IMR-90 (cell line): ENCODE measurements at regions not wholly inside any gene's neighbourhood (a gene's known extent, or its start where the extent isn't known, plus 50 kb on each side); places are given as distances from the start of the nearest gene placed in this dataset.

Experiments
- ATAC-seq: fragments of 200-7000 bp; cut with Tn5 transposase; 2 replicates; pipeline ENCODE4 v1.9.1; 2020; ENCODE audit warnings: low read depth, mild to moderate bottlenecking, moderate library complexity
- BruUV-seq: library from RNA; stranded (reverse); fragments of 400-500 nt; replicated peaks from 2 replicates; lab custom pipeline; 2021; lab: Mats Ljungman, UMichigan
- CTCF ChIA-PET: fragments of 300-600 bp; formaldehyde crosslinking; extraction: SDS; loops from one replicate; lab custom pipeline; 2021; ENCODE audit warnings: antibody characterized with exemption; lab: Yijun Ruan, JAX
- POLR2A ChIA-PET: fragments of 300-600 bp; sonication (Branson Sonifier 250); formaldehyde crosslinking; loops from one replicate; lab custom pipeline; 2022; ENCODE audit warnings: antibody characterized with exemption; ENCODE audit not compliant: unreplicated experiment; lab: Charles Lee
- DNase-seq: peaks from one replicate; pipeline ENCODE4 v3.0.0; 2013
- H2AFZ ChIP-seq: replicated peaks from 2 replicates; pipeline ENCODE3; 2013; ENCODE audit warnings: low read length, mild to moderate bottlenecking; ENCODE audit not compliant: poor library complexity
- H2AK5ac ChIP-seq: 2 replicates; pipeline ENCODE4 v1.6.1; 2013; ENCODE audit warnings: low read depth, low read length, inconsistent platforms
- H2AK9ac ChIP-seq: replicated peaks from 2 replicates; pipeline ENCODE3; 2013; ENCODE audit warnings: mild to moderate bottlenecking, low read depth, low read length, moderate library complexity; ENCODE audit not compliant: poor library complexity
- H2BK120ac ChIP-seq: 2 replicates; pipeline ENCODE4 v1.6.1; 2013; ENCODE audit warnings: low read depth, low read length, inconsistent platforms
- H2BK15ac ChIP-seq: 3 replicates; pipeline ENCODE4 v1.6.1; 2013; ENCODE audit warnings: low read depth, low read length, inconsistent platforms
- H2BK20ac ChIP-seq: 2 replicates; pipeline ENCODE4 v1.6.1; 2013; ENCODE audit warnings: low read depth, mild to moderate bottlenecking, inconsistent platforms, low read length, moderate library complexity
- H2BK5ac ChIP-seq: 2 replicates; pipeline ENCODE4 v1.6.1; 2013; ENCODE audit warnings: mild to moderate bottlenecking, low read depth, low read length, inconsistent platforms; ENCODE audit not compliant: poor library complexity, severe bottlenecking
- H3K14ac ChIP-seq: replicated peaks from 2 replicates; pipeline ENCODE4 v1.6.1; 2013; ENCODE audit warnings: low read depth, low read length, inconsistent platforms
- H3K18ac ChIP-seq: 2 replicates; pipeline ENCODE4 v1.6.1; 2013; ENCODE audit warnings: low read depth, low read length, control low read depth
- H3K23ac ChIP-seq: 2 replicates; pipeline ENCODE4 v1.6.1; 2013; ENCODE audit warnings: low read depth, low read length, inconsistent platforms
- H3K27ac ChIP-seq: 2 replicates; pipeline ENCODE4 v1.5.1; 2013; ENCODE audit warnings: mild to moderate bottlenecking, control low read depth, low read length; ENCODE audit not compliant: insufficient read depth
- H3K27me3 ChIP-seq: 2 replicates; pipeline ENCODE4 v1.6.1; 2013; ENCODE audit warnings: low read length; ENCODE audit not compliant: control insufficient read depth, insufficient read depth
- H3K36me3 ChIP-seq: 2 replicates; pipeline ENCODE4 v1.6.1; 2013; ENCODE audit warnings: low read length, mixed read lengths; ENCODE audit not compliant: control insufficient read depth, insufficient read depth
- H3K4ac ChIP-seq: 2 replicates; pipeline ENCODE4 v1.6.1; 2013; ENCODE audit warnings: low read depth, low read length, inconsistent platforms
- H3K4me1 ChIP-seq: 2 replicates; pipeline ENCODE4 v1.6.1; 2013; ENCODE audit warnings: low read length, mixed read lengths; ENCODE audit not compliant: control insufficient read depth, insufficient read depth
- H3K4me2 ChIP-seq: 2 replicates; pipeline ENCODE4 v1.6.1; 2013; ENCODE audit warnings: low read depth, mild to moderate bottlenecking, control low read depth, low read length, moderate library complexity
- H3K4me3 ChIP-seq: 2 replicates; pipeline ENCODE4 v1.5.1; 2013; ENCODE audit warnings: low read depth, mild to moderate bottlenecking, control low read depth, low read length, moderate library complexity; ENCODE audit not compliant: insufficient read depth
- H3K56ac ChIP-seq: 2 replicates; pipeline ENCODE4 v1.6.1; 2013; ENCODE audit warnings: low read length, inconsistent platforms; ENCODE audit not compliant: insufficient read depth; ENCODE audit errors: extremely low read depth
- H3K79me1 ChIP-seq, 2 experiments: 2 replicates each; pipeline ENCODE4 v1.6.1; 2013; ENCODE audit warnings: low read length in 2 of 2, inconsistent platforms in 1 of 2, low read depth in 1 of 2
- H3K9ac ChIP-seq: 2 replicates; pipeline ENCODE4 v1.6.1; 2013; ENCODE audit warnings: low read depth, low read length, control low read depth
- H3K9me1 ChIP-seq: 2 replicates; pipeline ENCODE4 v1.6.1; 2013; ENCODE audit warnings: low read length, inconsistent platforms; ENCODE audit not compliant: insufficient read depth
- H3K9me3 ChIP-seq: 2 replicates; pipeline ENCODE4 v1.6.1; 2013; ENCODE audit warnings: low read length; ENCODE audit not compliant: control insufficient read depth, insufficient read depth
- H4K20me1 ChIP-seq: 2 replicates; pipeline ENCODE4 v1.6.1; 2013; ENCODE audit warnings: low read length, inconsistent platforms; ENCODE audit not compliant: insufficient read depth
- H4K5ac ChIP-seq: 2 replicates; pipeline ENCODE4 v1.6.1; 2013; ENCODE audit warnings: mild to moderate bottlenecking, low read depth, low read length, control low read depth
- H4K8ac ChIP-seq, 2 experiments: 2 replicates each; pipeline ENCODE4 v1.6.1; 2013; ENCODE audit warnings: low read depth in 2 of 2, low read length in 2 of 2, control low read depth in 1 of 2, inconsistent platforms in 1 of 2
- H4K91ac ChIP-seq: 2 replicates; pipeline ENCODE4 v1.6.1; 2013; ENCODE audit warnings: low read depth, low read length, inconsistent platforms; ENCODE audit not compliant: insufficient read depth
- BHLHE40 ChIP-seq: fragments of 150-350 bp; IDR thresholded peaks from 2 replicates; pipeline ENCODE4 v1.6.1; 2016; ENCODE audit warnings: mild to moderate bottlenecking, low read depth, low read length
- CEBPB ChIP-seq: IDR thresholded peaks from 2 replicates; pipeline ENCODE4 v1.6.1; 2012; ENCODE audit warnings: low read depth, low read length, improper control_type of control experiment
- CHD1 ChIP-seq: IDR thresholded peaks from 2 replicates; pipeline ENCODE4 v1.6.1; 2012; ENCODE audit warnings: low read depth, low read length, improper control_type of control experiment
- CTCF ChIP-seq: conservative IDR thresholded peaks from 2 replicates; pipeline ENCODE4 v1.5.1; 2012; ENCODE audit warnings: mild to moderate bottlenecking, low read depth, low read length, improper control_type of control experiment
- ELK1 ChIP-seq: fragments of 150-350 bp; IDR thresholded peaks from 2 replicates; pipeline ENCODE4 v1.6.1; 2016; ENCODE audit warnings: low read depth, mild to moderate bottlenecking, low read length, moderate library complexity, borderline replicate concordance
- FOS ChIP-seq: fragments of 150-350 bp; IDR thresholded peaks from 2 replicates; pipeline ENCODE4 v1.6.1; 2016; ENCODE audit warnings: low read depth, low read length
- MAFK ChIP-seq: IDR thresholded peaks from 2 replicates; pipeline ENCODE4 v1.6.1; 2012; ENCODE audit warnings: low read depth, low read length, improper control_type of control experiment
- MAZ ChIP-seq: IDR thresholded peaks from 2 replicates; pipeline ENCODE4 v1.6.1; 2012; ENCODE audit warnings: low read depth, mild to moderate bottlenecking, low read length, improper control_type of control experiment, moderate library complexity, borderline replicate concordance
- MXI1 ChIP-seq: IDR thresholded peaks from 2 replicates; pipeline ENCODE4 v1.6.1; 2012; ENCODE audit warnings: low read depth, mild to moderate bottlenecking, low read length, moderate library complexity, borderline replicate concordance
- NFE2L2 ChIP-seq: fragments of 150-350 bp; IDR thresholded peaks from 2 replicates; pipeline ENCODE4 v1.6.1; 2016; ENCODE audit warnings: low read depth, mild to moderate bottlenecking, low read length
- POLR2A ChIP-seq: IDR thresholded peaks from 2 replicates; pipeline ENCODE4 v1.6.1; 2012; ENCODE audit warnings: mild to moderate bottlenecking, low read depth, low read length
- RAD21 ChIP-seq: IDR thresholded peaks from 2 replicates; pipeline ENCODE4 v1.6.1; 2012; ENCODE audit warnings: low read length, improper control_type of control experiment
- RCOR1 ChIP-seq: IDR thresholded peaks from 2 replicates; pipeline ENCODE4 v1.6.1; 2012; ENCODE audit warnings: mild to moderate bottlenecking, low read length, improper control_type of control experiment; ENCODE audit not compliant: insufficient replicate concordance
- RFX5 ChIP-seq: IDR thresholded peaks from 2 replicates; pipeline ENCODE4 v1.8.0; 2012; ENCODE audit warnings: low read depth, mild to moderate bottlenecking, low read length, moderate library complexity
- SMC3 ChIP-seq: fragments of 150-350 bp; IDR thresholded peaks from 2 replicates; pipeline ENCODE4 v1.6.1; 2016; ENCODE audit warnings: low read depth, mild to moderate bottlenecking, antibody characterized with exemption, low read length, moderate library complexity
- USF2 ChIP-seq: fragments of 150-350 bp; IDR thresholded peaks from 2 replicates; pipeline ENCODE4 v1.6.1; 2017; ENCODE audit warnings: mild to moderate bottlenecking, antibody characterized with exemption, low read length, low read depth
- WGBS, 2 experiments: methylation state at CpG; one replicate each; pipeline versions ENCODE4 v1.1.5 to v1.1.7; 2013; ENCODE audit warnings: missing lambda C conversion rate in 2 of 2; ENCODE audit not compliant: insufficient read length in 1 of 2; ENCODE audit errors: extremely low coverage in 2 of 2; 5-methylcytosine and 5-hydroxymethylcytosine counted together
- dilution Hi-C: fragments of 300-500 bp; cut with HindIII; formaldehyde crosslinking; loops from one replicate; pipeline ENCODE4 v1.14.3; 2018; ENCODE audit warnings: low sequenced_read_pairs; ENCODE audit not compliant: unreplicated experiment
- in situ Hi-C: fragments of 300-500 bp; cut with MboI; formaldehyde crosslinking; loops from 3 replicates; pipeline ENCODE4 v1.14.3; 2019; ENCODE audit warnings: low sequenced_read_pairs, inconsistent platforms, mixed read lengths
- intact Hi-C: fragments of 100-400 bp; cut with micrococcal nuclease; formaldehyde crosslinking; loops from 2 replicates; pipeline ENCODE4 v1.10.0; 2022

GRCh38 chr2:35591886-35592285 lies 763.7 kb upstream of the CRIM1 start:
- no peak overlapping the region for H3K4ac ChIP-seq
- no peak for TF ChIP-seq CTCF
- no peak for TF ChIP-seq CEBPB
- no peak for TF ChIP-seq MAZ
- TF ChIP-seq BHLHE40: no peak
- TF ChIP-seq ELK1: no peak
- TF ChIP-seq MXI1: no peak
- TF ChIP-seq FOS: no peak
- TF ChIP-seq NFE2L2: no peak
- no peak for TF ChIP-seq RFX5
- no peak for TF ChIP-seq POLR2A
- no peak for TF ChIP-seq RCOR1
- no peak for TF ChIP-seq RAD21
- no peak for TF ChIP-seq USF2
- no peak for TF ChIP-seq CHD1
- TF ChIP-seq SMC3: no peak
- TF ChIP-seq MAFK: no peak
- H4K91ac ChIP-seq: no peak overlapping the region
- no peak overlapping the region for H2BK15ac ChIP-seq
- in situ Hi-C loops: no loop called here
- intact Hi-C loops: no loop called here
- H3K9me1 ChIP-seq: no peaks in the 10 kb centered on the region
- CTCF ChIA-PET: no interaction called here
- no peak overlapping the region for H3K27ac ChIP-seq
- H3K79me1 ChIP-seq: no peaks in the 10 kb centered on the region
- no peaks in the 10 kb centered on the region for H3K36me3 ChIP-seq
- no TSS peak for BruUV-seq
- H2BK120ac ChIP-seq: no peak overlapping the region
- dilution Hi-C loops: no loop called here
- H3K4me2 ChIP-seq: no peak overlapping the region
- no peaks in the 10 kb centered on the region for H4K20me1 ChIP-seq
- no peak overlapping the region for H2AK5ac ChIP-seq
- peaks cover 7% of the 10 kb centered on the region for H3K9me3 ChIP-seq
- H3K9ac ChIP-seq: no peak overlapping the region
- no peak overlapping the region for H3K18ac ChIP-seq
- no peaks in the 10 kb centered on the region for H3K27me3 ChIP-seq
- no peak overlapping the region for H3K4me3 ChIP-seq
- no CpG with 5 or more reads among the region's 1 CpG for WGBS, 2 experiments
- H3K4me1 ChIP-seq: no peaks in the 10 kb centered on the region
- H3K14ac ChIP-seq: no peak overlapping the region
- DNase-seq (no peak), ATAC-seq (no peak)
- H2AK9ac ChIP-seq: no peak overlapping the region
- no peak overlapping the region for H2BK20ac ChIP-seq
- no peak overlapping the region for H2AFZ ChIP-seq
- no peak overlapping the region for H3K56ac ChIP-seq
- no peak overlapping the region for H4K5ac ChIP-seq
- H2BK5ac ChIP-seq: no peak overlapping the region
- H4K8ac ChIP-seq: no peak overlapping the region
- POLR2A ChIA-PET: no interaction called here
- H3K23ac ChIP-seq: no peak overlapping the region
